ENCODE measurements at regions not wholly inside any gene's neighbourhood (a gene's known extent, or its start where the extent isn't known, plus 50 kb on each side); places are given as distances from the start of the nearest gene placed in this dataset.

DNA sequence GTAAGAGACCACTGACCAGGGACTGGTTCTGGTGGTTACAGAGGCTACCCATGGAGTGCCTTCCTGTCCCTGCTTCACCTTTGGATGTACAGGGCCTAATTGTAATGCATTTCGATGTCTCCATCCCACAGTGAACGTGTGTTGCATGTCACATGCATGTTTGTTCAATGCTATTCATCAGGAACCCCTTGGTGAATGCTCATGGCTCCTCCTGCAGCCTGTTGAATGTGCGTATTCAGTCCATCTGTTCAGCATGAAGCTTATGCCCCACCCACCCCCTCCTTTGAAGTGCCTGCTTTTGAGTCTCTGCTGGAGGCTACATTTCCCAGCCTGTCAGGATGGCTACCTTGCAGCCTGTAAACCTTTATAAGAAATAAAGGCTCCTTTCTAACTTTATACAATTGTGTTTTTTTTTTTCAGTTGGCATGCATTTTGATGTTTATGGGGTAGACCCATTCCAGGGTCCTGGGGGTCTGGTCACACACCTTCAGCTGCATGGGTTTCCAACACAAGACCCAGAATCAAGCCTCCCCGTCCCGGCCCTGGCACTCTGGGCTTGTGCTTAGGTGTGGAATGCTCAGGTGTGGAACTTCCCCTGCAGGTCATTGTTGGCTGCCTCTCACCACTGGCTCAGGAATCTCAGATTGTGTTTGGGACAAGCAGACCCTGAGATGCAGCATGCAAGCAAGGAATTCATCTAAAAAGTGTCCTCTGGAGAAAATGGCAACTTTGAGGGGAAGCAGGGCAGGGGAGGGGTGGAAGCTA is 238.8 kb upstream of the HDAC4 start:
- Mint-ChIP-seq H3K27me3 (ENCODE audit: insufficient read depth) (peaks cover 2% of the 10 kb centered on the region; the same call in 1 of the 2 replicates), H3K36me3 (ENCODE audit: low read depth) (no peaks in the 10 kb centered on the region; the same call in 1 of the 2 replicates), H3K4me3 (no peak overlapping the region), H3K4me1 (ENCODE audit: low read depth) (no peaks in the 10 kb centered on the region), H3K9me3 (peaks cover 27% of the 10 kb centered on the region), H3K27ac (no peak overlapping the region)
- TF ChIP-seq, protein P1, sequence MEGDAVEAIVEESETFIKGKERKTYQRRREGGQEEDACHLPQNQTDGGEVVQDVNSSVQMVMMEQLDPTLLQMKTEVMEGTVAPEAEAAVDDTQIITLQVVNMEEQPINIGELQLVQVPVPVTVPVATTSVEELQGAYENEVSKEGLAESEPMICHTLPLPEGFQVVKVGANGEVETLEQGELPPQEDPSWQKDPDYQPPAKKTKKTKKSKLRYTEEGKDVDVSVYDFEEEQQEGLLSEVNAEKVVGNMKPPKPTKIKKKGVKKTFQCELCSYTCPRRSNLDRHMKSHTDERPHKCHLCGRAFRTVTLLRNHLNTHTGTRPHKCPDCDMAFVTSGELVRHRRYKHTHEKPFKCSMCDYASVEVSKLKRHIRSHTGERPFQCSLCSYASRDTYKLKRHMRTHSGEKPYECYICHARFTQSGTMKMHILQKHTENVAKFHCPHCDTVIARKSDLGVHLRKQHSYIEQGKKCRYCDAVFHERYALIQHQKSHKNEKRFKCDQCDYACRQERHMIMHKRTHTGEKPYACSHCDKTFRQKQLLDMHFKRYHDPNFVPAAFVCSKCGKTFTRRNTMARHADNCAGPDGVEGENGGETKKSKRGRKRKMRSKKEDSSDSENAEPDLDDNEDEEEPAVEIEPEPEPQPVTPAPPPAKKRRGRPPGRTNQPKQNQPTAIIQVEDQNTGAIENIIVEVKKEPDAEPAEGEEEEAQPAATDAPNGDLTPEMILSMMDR (IDR thresholded peaks at IDR 0.05) = no peak
- DNase-seq = no peak

DNA sequence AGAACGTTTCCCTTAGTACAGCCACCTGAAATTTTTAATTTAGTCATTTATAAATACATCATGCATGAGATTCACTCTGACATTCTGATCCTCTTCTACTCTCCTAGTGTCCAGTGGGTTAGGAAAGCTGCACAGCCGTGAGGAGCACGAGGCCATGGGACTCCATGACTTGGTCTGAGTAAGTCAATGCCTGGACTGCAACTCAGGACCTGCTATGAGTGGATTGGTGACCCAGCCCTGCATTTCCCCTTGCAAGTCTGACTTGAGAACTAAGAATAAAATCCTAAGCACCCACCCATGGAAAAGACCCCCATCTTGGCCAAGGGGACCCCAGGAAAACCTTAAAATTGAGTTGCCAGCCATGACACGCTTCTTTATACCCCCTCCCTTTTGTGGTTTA is 237.6 kb upstream of the HDAC4 start:
- Mint-ChIP-seq H3K27ac (no peak overlapping the region), H3K4me3 (no peak overlapping the region), H3K27me3 (ENCODE audit: insufficient read depth) (peaks cover 2% of the 10 kb centered on the region; the same call in 1 of the 2 replicates), H3K4me1 (ENCODE audit: low read depth) (no peaks in the 10 kb centered on the region), H3K36me3 (ENCODE audit: low read depth) (no peaks in the 10 kb centered on the region; the same call in 1 of the 2 replicates), H3K9me3 (peaks cover 27% of the 10 kb centered on the region)
- no peak for DNase-seq
- TF ChIP-seq, protein P1 (IDR thresholded peaks at IDR 0.05) = no peak

DNA sequence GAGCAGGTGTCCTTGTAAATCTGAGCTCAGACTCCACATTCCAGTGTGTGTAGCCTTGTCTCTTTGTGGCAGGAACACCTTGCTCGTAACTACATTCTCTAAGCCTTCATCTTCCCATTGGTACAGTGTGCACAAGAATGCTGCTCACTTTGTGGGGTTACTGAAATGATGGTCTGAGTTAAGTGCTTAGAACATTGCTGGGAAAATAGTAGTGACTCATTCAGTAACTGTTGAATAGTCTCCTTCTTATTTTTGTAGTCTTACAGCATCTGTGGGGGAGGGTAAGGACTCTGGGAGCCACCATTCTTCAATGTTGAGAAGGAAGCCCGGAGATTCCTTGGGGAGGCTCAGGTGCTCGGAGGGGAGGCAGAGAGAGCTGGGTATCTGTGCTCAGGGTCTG is 236.0 kb upstream of the HDAC4 start:
- DNase-seq = peak; percentile 2
- no peak overlapping the region for H3K27ac Mint-ChIP-seq
- H3K4me3 Mint-ChIP-seq = no peak overlapping the region
- TF ChIP-seq, protein P1 (IDR thresholded peaks at IDR 0.05) = no peak
- H3K4me1 Mint-ChIP-seq (ENCODE audit: low read depth) = no peaks in the 10 kb centered on the region
- peaks cover 2% of the 10 kb centered on the region; the same call in 1 of the 2 replicates for H3K27me3 Mint-ChIP-seq (ENCODE audit: insufficient read depth)
- H3K36me3 Mint-ChIP-seq (ENCODE audit: low read depth) = no peaks in the 10 kb centered on the region; the same call in 1 of the 2 replicates
- peaks cover 27% of the 10 kb centered on the region for H3K9me3 Mint-ChIP-seq

DNA sequence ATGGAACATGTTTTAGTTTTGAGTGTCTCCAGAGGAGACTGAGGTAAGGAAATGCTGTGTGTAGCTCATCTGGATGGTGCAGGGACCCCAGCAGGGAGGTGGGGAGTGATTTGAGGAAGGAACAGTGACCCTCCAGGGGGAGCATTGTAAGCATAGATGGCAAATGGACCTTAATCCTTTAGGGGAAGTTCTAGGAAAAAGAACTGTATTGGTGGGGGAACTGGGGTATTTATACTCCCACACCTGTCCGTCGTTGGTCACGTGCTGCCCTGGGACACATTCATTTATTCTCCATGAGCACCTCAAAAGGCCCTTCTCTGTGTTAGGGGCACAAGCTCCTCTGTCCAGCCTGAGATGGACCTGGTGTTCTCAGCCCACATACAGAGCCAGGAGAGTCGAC is 233.9 kb upstream of the HDAC4 start:
- no peak for DNase-seq
- H3K36me3 Mint-ChIP-seq (ENCODE audit: low read depth) = no peaks in the 10 kb centered on the region; the same call in 1 of the 2 replicates
- H3K27me3 Mint-ChIP-seq (ENCODE audit: insufficient read depth) = peaks cover 2% of the 10 kb centered on the region; the same call in 1 of the 2 replicates
- no peaks in the 10 kb centered on the region for H3K4me1 Mint-ChIP-seq (ENCODE audit: low read depth)
- TF ChIP-seq, protein P1 (IDR thresholded peaks at IDR 0.05) = no peak
- H3K4me3 Mint-ChIP-seq = no peak overlapping the region
- H3K9me3 Mint-ChIP-seq = peaks cover 40% of the 10 kb centered on the region
- H3K27ac Mint-ChIP-seq = no peak overlapping the region

DNA sequence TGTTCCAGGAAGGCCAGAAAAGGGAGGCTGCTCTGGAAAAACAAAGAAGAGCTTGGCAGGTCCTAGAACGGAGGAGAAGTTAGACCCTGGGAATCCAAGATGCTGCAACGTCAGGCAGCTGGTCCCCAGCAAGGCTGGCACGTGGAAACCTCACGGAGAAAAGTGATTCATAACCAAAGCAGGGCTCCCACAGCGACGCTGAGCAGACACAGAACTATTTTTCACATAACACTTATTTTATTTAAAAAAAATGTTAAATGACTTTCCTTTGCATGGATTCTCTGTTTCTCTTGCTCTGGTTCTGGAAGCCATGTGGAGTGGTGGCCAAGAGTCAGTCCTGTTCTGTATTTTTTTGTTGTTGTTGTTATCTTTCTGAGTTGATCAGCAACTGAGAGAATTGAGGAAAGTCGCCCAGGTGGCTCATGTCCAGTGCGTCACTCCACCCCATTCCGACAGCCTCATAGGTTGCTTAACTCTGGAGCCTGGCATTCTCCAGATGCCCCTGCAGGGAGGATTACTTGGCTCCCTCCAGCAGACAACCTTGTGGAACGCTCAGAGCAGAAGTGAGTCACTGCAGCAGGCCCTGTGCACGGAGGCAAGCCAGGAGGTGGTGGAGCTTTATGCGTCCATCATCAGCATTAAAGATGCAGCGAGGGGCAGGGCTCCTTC is 229.9 kb upstream of the HDAC4 start:
- no peaks in the 10 kb centered on the region; the same call in 1 of the 2 replicates for H3K27me3 Mint-ChIP-seq (ENCODE audit: insufficient read depth)
- TF ChIP-seq, protein P1 (IDR thresholded peaks at IDR 0.05) = no peak
- H3K27ac Mint-ChIP-seq = peak overlapping the region; percentile 89; the same call in 1 of the 2 replicates
- peak; percentile 58 for DNase-seq
- H3K9me3 Mint-ChIP-seq = peaks cover 45% of the 10 kb centered on the region
- no peak overlapping the region for H3K4me3 Mint-ChIP-seq
- no peaks in the 10 kb centered on the region for H3K36me3 Mint-ChIP-seq (ENCODE audit: low read depth)
- H3K4me1 Mint-ChIP-seq (ENCODE audit: low read depth) = no peaks in the 10 kb centered on the region

All from HFFc6 (cell line).